Stimulated activated CD8-positive, alpha-beta memory T cell treated with anti-CD3 and anti-CD28 coated beads, Interleukin-15, amount 100 ng/mL, for 48 hours (primary cell): ENCODE measurements at regions not wholly inside any gene's neighbourhood (a gene's known extent, or its start where the extent isn't known, plus 50 kb on each side); places are given as distances from the start of the nearest gene placed in this dataset.

ENCODE experiments used
- DNase-seq, 2 donors: peaks; one replicate each; pipeline ENCODE4 v3.0.0-alpha.2; 2020; ENCODE audit warnings: low read depth in 2 of 2

DNA sequence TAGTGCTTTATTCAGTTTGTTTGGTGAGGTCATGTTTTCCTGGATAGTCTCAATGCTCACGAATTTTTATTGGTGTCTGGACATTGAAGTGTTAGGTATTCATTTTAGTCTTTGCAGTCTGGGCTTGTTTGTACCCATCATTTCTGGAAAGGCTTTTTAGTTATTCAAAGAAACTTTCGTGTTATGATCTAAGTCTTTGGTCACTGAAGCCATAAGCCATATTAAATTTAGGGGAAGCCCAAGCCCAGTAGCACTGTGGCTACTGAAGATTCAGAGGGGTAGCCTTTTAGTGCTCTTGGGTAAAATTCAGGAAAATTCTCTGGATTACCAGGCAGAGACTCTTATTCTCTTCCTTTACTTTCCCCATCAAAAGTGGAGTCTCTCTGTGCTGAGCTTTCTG is 56.2 kb upstream of the PEX5L start:
- no peak for DNase-seq

DNA sequence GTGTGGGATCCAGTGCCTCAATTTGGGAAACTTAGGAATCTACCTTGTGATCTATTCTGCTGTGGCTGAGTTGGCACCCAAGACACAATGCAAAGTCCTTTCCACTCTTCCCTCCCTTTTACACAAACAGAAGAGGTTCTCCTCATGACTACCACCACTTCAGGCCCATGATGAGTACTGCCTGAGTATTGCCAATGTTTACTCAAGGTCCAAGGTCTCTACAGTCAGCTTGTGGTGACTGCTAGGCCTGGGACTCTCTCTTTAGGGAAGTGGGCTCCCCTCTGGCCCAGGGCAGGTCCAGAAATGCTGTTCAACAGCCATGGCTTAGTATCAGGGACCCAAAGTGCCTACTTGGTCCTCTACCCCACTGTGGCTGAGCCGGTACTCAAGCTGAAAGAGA is 56.8 kb upstream of the PEX5L start:
- no peak for DNase-seq

DNA sequence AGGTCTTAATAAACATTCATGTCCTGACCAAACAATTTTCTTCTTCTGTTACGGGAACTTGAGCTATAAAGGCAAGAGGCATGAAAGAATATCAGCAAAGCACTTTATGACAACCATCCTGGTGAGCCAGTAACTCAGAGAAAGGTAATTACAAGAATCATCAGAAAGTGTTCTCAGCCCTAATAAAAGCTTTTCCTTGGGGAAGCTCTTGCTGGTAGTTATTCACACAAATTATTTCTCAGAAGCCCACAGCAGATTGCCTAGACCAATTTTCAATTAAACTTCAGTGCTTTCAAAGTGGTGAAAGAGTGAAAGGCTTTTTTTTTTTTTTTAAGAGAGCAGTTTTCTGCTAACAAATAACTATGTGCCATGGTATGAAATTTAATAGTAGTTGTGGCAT is 60.9 kb upstream of the PEX5L start:
- no peak for DNase-seq

DNA sequence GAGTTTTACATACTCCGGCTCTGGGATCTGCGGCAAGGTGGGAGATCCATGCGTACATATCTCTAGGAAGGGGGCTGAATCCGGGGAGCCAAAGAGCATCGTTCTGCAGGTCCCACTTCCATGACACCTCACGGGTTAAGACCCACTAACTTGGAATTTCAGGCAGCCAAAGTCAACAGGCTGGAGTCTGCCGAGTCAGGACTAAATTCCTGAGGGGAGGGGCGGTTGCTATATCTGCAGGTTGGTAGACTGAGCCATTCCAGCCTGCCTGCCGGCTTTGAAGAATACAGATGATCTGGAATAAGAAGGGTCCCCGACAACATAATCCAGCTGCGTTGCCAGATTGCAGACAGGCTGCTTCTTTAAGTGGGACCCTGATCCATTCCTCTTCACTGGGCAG is 65.4 kb upstream of the PEX5L start:
- DNase-seq, result no peak

DNA sequence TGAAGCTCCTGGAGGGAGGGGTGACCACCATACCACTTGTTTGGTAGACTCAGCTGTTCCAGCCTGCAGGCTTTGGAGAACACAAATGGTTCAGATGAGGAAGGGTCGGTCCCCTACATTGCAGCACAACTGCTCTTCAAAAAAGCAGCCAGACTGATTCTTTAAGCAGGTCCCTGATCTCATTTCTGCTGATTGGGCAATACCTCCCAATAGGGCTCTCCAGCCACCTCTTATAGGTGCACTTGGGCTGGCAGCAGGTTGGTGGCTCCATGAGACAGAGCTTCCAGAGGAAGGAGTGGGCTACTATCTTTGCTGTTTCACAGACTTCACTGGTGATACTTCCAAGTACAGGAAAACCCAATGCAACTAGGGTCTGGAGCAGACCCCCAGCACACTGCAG is 65.9 kb upstream of the PEX5L start:
- DNase-seq, result no peak

DNA sequence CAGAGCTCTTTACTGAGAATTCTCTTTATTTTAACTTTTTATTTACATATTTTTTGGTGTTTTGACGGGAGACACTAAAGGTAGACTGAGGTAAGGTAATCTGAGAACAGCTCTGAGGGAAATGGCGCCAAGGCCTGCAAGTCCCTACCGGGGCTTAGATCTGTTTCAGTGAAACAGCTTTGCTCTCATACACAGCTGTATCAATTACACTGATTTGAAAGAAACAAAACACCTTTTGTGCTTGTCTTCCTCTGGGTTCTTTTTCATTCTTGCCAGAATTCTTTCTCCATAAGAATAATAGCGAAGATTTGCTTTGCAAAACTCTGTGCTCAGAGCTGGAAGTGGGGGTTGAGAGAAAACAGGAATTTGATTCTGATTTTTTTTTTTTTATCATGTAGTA is 79.5 kb upstream of the PEX5L start:
- no peak for DNase-seq

DNA sequence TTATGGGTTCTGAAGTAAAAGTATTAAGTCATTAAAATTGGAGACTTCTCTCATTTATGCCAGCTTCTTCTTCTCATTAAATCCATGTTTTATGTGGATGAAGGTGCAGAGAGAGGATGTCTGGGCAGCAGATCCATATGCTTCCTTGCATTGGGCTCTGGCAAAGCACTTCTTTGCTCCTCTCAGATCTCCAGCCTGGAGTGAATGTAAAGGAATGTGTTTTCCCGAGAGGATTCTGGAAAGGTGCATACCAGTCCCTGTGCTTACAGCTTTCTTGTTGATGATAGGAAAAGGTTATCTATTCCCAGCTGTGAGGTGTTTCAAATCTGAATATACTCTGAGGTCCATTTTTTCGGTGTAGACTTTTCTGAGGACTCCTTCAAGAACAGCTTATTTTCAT is 79.9 kb upstream of the PEX5L start:
- DNase-seq, result no peak

DNA sequence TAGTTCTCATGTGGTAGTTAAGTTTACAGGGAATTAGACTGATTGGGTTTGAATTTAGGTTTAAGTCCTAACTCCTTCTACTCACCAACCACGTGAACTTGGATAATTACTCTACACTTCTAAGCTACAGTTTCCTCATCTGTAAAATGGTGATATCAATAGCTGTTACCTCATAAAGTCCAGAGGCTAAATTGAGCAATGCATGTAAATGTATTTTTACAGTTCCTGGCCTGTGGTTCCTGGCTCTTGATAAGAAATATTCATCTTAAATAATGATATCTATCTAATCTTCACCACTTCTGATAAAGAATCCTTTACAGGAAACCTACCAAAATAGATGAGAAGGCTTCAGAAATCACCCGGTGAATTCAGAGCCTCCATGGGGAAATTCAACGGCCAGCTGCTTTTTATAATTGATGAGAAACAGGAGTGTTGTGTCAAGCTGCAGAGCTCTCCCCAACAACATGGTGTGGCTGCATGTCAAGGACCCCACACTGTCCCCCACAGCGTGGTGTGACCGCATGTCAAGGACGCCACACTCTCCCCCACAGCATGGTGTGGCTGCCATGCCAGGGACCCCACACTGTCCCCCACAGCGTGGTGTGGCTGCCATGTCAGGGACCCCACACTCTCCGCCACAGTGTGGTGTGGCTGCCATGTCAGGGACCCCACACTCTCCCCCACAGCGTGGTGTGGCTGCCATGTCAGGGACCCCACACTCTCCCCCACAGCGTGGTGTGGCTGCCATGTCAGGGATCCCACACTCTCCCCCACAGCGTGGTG is 80.8 kb upstream of the PEX5L start:
- DNase-seq, result no peak

DNA sequence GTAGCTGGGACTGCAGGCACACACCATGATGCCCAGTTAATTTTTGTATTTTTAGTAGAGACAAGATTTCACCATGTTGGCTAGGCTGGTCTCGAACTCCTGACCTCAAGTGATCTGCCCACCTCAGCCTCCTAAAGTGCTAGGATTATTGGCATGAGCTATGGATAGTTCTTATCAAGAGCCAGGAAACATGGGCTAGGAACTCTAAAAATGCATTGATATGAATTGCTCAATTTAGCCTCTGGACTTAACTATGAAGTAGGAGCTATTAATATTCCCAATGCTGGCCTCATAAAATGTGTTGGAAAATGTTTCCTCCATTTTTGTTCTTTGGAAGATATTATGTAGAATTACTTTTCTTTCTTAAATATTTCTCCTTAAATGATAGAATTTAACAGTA is 82.8 kb upstream of the PEX5L start:
- no peak for DNase-seq

DNA sequence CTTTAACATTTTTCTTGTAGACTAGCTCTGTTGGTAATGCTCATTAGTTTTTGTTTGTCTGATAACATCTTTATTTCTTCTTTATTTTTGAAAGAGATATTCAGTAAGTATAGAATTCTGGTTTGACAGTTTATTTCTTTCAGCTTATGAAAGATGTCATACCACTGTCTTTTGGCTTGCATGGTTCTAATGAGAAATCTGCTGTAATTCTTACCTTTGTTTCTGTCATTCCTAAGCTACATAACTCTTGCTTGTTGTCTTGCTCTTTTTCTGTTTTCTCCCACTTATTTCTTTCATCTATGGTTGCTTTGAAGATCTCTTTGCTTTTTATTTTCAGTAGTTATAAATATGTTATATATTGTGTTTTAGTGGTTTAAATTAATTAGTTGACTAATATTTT is 87.2 kb upstream of the PEX5L start:
- DNase-seq, result no peak

DNA sequence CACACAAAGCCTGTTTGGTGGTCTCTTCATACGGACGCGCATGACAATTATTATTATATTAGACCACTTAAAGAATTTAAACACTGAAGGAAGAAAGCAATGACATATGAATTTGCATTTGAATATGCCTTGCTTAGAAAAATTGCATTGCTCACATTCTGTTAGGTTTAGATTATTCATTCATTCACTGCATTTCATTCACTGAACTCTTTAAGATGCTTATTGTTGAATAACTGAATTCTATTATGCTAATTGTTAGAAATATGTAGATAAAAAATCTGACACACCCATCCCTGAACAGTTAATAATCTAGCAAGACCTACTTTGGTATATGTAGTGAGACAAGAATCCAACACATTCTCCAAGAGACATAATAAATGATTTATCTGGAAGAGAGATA is 94.4 kb upstream of the PEX5L start:
- no peak for DNase-seq

DNA sequence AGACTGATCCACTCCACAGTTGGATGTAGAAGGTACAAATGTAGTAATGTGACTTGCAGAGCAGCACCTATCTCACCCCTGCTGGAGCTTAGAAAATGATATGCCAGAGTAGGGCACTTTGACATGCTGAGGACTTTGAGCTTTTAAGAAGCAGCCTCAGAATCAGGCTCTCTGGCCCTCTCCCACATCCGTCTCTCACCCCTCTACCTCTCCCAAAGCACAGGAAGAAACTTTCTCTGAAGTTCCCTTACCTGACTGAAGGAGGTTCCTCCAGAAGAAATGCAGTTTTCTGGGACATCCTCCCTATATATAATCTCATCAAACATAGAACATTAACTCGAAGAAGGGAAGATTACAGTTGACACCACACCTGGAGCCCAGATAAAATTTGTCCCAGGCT is 98.4 kb upstream of the PEX5L start:
- no peak for DNase-seq

DNA sequence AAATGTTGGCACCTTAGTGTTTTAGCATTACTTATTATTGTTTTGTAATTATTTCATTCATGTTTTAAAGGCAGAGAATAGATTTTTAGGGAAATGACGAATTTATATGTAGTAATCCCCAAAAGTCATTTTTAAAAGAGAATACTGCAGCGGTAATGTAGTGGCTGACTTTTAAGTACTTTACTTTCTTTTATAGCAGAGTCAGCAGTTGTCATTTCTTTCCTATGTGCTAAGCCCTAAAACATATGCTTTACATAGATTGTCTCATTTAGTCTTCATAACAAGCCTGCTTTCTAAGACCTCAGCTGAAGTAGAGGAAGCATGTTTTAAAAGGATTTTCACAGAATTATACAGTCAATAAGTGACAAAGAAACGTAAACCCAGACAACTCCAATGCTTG is 102.1 kb upstream of the PEX5L start:
- DNase-seq, result no peak

DNA sequence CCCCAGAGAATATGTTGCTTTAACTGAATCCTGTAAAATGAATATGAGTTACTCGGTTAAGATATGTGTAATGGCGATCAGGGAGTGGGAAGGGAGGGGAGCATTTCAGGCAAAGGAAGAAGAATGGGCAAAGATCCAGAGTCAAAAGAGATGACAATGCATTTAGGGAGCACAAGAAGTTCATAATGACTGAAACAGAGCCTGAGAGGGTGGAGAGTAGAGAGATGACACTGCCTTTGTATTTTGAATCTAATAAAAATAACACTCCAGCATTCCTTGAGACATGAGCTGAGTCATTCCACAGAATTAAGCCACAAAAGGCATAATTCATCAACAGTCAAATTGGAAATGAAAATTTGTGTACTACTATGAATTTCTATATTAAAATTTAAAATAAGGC is 105.3 kb upstream of the PEX5L start:
- no peak for DNase-seq

DNA sequence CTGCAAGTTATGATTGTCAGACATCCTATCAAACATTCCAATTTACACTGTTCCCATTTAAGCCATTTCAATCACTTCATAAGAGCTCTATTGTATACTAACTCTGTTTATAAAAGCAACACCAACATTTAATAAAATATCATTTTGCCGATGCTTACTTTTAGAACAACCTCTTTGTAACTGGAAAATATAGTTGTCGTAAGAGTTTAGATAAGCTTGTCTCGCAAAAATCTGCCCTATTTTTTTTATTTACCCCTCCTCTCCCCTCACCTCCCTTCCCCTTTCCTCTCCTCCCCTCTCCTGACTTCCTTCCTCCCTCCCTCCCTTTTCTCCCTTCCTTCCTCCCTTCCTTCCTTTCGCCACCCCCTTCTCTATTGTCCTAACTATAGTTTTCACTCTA is 105.7 kb upstream of the PEX5L start:
- no peak for DNase-seq

DNA sequence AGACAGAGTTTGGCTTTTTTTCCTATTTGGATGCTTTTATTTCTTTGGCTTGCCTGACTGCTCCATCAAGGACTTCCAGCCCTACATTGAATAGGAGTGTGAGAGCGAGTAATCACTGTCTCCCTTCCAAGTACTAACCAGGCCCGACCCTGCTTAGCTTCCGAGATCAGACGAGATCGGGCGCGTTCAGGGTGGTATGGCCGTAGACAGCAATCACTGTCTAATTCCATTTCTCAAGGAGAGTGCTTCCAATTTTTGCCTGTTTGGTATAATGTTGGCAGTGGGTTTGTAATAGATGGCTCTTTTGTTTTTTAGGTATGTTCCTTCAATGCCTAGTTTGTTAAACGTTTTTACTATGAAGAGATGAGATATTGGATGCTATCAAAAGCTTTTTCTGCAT is 125.0 kb upstream of the PEX5L start:
- DNase-seq, result no peak

DNA sequence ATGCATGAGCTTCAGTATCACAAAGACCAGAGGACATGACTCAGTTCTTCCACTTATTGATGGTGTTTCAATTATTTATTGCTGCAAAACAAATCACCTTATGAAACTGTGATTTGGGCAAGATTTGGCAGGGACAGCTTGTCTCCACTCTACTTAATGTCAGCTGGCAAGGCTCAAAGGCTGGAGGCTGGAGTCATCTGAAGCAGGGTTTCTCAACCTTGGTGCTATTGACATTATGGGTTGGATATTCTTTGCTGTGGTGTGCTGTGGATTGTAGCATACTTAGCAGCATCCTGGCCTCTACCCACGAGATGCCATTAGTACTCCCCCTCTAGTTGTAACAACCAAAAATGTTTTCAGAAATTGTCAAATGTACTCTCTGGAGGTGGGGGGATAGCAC is 138.8 kb upstream of the PEX5L start:
- no peak for DNase-seq

DNA sequence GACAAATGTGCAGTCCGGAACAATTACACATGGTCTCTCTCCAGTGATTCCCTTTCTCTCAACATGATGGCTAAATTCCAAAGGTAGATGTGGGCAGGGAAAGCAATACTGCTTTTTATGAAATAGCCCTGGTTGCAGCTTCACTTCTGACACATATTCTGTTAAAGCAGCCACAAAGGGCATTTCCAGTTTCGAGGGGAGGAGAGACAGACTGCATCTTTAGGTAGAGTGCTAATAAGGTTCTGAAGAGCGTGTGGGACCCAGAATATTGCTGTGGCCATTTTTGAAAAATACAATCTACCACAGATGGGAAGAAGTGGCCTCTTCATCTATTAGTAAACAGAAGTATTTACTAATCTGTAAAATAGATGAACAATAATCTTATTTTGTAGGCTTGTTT is 139.3 kb upstream of the PEX5L start:
- DNase-seq, result no peak

DNA sequence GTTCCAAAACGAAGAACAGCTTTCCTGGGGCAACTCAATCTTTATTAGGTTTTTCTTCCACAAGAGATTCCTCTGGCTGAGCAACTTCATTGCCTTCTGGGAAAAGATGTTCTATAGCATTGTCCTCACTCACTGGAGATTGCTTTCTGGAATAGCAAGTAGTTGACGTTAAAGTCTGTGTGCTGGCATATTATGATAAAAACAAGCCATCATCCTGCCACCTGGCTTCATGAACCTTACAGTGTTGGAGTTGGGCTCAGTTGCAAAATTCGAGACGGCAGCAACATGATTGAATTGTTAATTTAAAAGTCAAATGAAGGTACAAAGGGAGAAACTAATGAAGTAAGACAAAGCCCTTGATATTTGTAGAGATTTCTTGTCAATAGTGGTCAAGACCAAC is 140.5 kb upstream of the PEX5L start:
- DNase-seq, result no peak

DNA sequence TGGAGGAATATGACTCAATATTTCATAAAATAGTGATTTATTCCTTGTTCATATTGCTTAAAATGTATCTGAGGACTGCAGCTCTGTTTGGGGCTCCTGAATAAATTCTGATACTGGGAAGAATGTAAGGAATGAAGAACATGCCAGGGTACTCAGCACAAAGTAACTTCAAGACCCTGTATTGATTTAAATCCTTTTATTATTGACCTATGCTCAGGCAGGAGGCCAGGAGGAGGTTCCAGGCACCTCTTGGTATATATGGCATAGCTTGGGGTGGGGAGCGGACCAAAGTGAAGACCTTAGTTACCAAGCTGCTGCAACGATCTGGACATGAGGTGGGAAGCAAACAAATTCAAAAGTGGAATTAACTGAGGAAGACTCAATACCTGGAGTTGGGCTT is 142.8 kb upstream of the PEX5L start:
- no peak for DNase-seq

DNA sequence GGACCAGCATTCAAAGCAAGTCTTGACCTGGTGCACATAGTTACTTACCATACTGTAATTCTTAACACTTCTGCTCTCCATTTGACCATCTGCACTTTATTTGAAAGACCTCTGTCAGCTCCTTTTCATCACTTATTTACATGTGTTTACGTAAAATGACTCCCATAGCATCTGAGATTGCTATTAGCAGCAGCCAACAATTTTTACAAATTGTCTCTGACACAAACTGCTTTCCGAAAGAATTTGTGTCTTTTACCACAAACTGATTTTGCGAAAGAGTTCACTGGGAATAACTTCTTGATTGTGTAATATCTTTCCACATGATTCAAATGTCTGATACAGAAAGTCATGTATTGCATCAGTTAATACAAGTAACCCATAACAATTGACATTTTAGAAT is 144.1 kb upstream of the PEX5L start:
- no peak for DNase-seq

DNA sequence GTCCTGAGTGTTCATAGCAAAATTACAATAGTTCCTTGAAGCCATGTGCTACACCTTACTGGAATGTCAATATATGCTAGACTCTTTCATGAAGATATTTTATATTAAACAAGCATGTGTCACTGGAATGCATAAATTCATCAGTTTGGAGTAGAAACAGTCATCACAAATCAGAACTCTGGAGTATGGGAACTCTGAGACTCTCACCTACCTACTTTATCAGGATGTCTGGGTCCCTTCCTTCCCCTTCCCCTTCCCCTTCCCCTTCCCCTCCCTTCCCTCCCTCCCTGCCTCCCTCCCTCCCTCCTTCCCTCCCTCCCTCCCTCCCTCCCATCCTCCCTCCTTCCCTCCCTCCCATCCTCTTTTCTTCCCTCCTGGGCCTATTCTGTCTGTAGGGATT is 144.7 kb upstream of the PEX5L start:
- DNase-seq, result no peak

DNA sequence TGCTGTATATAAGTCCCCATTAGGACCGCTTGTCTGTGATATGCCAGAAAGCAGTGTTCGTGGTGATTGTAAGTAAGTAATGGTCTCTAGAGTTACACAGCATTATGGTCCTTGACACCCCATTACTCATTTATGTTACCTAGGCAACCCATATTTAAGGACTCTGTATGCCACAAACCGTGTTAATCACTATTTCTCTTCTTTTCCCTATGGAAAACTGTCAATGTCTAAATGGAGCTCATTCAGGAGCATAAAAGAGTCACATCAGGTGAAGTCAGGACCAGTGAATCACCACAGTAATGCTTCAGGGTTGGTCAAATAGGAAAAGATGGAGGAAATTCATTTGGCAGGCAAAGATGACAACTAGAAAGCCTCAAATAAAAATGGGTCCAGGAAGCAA is 146.6 kb upstream of the PEX5L start:
- DNase-seq, result no peak

DNA sequence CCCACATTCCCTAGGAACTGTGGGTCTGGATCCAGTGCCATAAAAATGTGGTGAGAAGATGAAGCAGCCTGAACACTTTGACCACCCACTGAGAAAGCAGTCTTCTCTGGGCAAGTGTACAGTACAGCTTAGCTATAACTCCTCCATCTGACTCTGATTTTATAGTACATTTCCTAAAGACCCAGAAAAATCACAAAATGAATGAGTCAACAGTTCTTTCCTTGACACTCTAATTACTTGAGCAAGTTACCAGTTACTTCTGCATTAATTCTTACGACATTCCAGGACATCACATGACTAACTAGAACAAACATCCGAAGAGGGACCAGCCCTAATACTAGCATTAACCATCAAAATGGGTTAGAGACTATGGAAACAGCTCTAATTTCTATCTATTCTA is 148.1 kb upstream of the PEX5L start:
- DNase-seq, result no peak

DNA sequence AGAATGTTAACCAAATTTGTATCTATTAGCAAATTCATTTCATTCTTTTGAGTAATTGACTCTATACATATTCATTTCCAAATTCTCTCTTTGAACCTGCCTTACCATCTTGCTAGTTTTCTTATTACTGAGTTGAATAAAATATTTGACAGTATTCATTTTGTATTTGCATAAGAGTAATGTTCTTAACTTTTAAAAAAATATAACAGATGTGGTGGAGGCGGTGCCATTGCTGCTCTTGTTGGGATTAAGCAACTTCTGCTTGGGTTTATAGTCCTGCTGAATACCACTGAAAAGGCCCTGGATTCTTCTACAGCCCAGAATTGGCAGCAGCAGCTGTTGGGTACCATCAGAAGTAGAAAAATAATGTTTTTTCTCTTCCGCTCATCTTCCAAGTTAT is 148.9 kb upstream of the PEX5L start:
- no peak for DNase-seq
